Middle frontal gyrus (tissue), 1 donor: ENCODE measurements at regions not wholly inside any gene's neighbourhood (a gene's known extent, or its start where the extent isn't known, plus 50 kb on each side); places are given as distances from the start of the nearest gene placed in this dataset.
"Not testable (repeated sequence)": the region's sequence is repeated elsewhere in the genome, so short reads cannot be mapped to it uniquely, and the experiment has no call there.

Experiments used
- DNase-seq: peaks from one replicate; pipeline ENCODE4 v3.0.0-alpha.2; 2015; ENCODE audit warnings: low spot score; ENCODE audit errors: extremely low spot score

- no peak for DNase-seq
These were observed 193.4 kb upstream of the HDAC4 start for GRCh38 chr2:239594019-239594771.

GRCh38 chr2:239593455-239593854 lies 192.6 kb upstream of the HDAC4 start:
- no peak for DNase-seq

GRCh38 chr2:239592629-239593290 lies 191.9 kb upstream of the HDAC4 start:
- DNase-seq, result not testable (repeated sequence)

GRCh38 chr2:239590995-239591915 lies 190.4 kb upstream of the HDAC4 start:
- no peak for DNase-seq

GRCh38 chr2:239590276-239590675 lies 189.5 kb upstream of the HDAC4 start:
- DNase-seq, result no peak

- no peak for DNase-seq
These were observed 189.0 kb upstream of the HDAC4 start for GRCh38 chr2:239589833-239590232.

GRCh38 chr2:239589270-239589825 lies 188.5 kb upstream of the HDAC4 start:
- DNase-seq, result no peak

GRCh38 chr2:239588451-239589269 lies 187.8 kb upstream of the HDAC4 start:
- no peak for DNase-seq

GRCh38 chr2:239587841-239588240 lies 187.0 kb upstream of the HDAC4 start:
- DNase-seq, result no peak

- DNase-seq, result no peak
These were observed 186.5 kb upstream of the HDAC4 start for GRCh38 chr2:239587311-239587731.

GRCh38 chr2:239586651-239587310 lies 186.0 kb upstream of the HDAC4 start:
- DNase-seq, result no peak

GRCh38 chr2:239585422-239585821 lies 184.6 kb upstream of the HDAC4 start:
- no peak for DNase-seq

GRCh38 chr2:239584986-239585385 lies 184.2 kb upstream of the HDAC4 start:
- no peak for DNase-seq

- DNase-seq, result no peak
These were observed 183.3 kb upstream of the HDAC4 start for GRCh38 chr2:239583879-239584859.

- DNase-seq, result no peak
These were observed 182.5 kb upstream of the HDAC4 start for GRCh38 chr2:239583171-239583878.

- DNase-seq, result no peak
These were observed 181.7 kb upstream of the HDAC4 start for GRCh38 chr2:239582476-239582875.

GRCh38 chr2:239581352-239581901 lies 180.6 kb upstream of the HDAC4 start:
- no peak for DNase-seq

- DNase-seq, result no peak
These were observed 179.3 kb upstream of the HDAC4 start for GRCh38 chr2:239580199-239580527.
